ENCODE measurements at regions not wholly inside any gene's neighbourhood (a gene's known extent, or its start where the extent isn't known, plus 50 kb on each side); places are given as distances from the start of the nearest gene placed in this dataset.
A peak's percentile ranks its signal among the peaks of the same experiment; 100 is the strongest.

GRCh38 chr12:107394693-107395092 is 290.9 kb upstream of the PWP1 start:
- WGBS, result 52% methylated on average over 3 of the region's 3 CpGs
- no peak for ATAC-seq
- H3K9me3 ChIP-seq (ENCODE audit: control insufficient read depth, low read length), result no peaks in the 10 kb centered on the region

DNA sequence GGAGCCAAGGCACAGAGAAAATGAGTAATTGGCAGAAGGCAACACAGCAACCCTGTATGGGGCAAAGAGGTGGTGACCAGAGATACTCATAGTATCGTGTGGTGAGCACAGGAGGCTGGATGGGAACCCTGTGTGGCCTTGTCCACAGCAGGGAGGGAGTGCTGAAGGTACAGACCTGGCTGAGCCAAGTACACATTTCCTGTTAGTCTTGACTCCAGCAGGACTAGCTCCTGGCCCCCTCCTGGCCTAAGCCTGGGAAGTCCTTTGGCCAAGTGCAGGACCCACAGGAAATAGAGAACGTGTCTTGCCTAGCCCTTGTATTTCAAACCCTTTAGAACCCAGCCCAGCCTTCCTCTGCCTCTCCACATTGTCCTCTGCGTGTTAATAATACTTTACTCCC is 289.8 kb upstream of the PWP1 start:
- no peak for ATAC-seq
- Histone ChIP-seq H3K4me1 (ENCODE audit: control insufficient read depth, insufficient read depth, low read length) (no peaks in the 10 kb centered on the region), H3K27ac (ENCODE audit: low read length) (no peak overlapping the region), H3K4me3 (ENCODE audit: low read length) (no peak overlapping the region), H3K27me3 (ENCODE audit: control insufficient read depth, insufficient read depth) (no peaks in the 10 kb centered on the region), H3K9me3 (ENCODE audit: control insufficient read depth, low read length) (no peaks in the 10 kb centered on the region)
- no peak for DNase-seq
- intact Hi-C loops (cut with DNase I), result no loop called here
- 45% methylated on average over 3 of the region's 3 CpGs for WGBS

More at GRCh38 chr12:107394693-107395092, 290.9 kb upstream of the PWP1 start:
- H3K27me3 ChIP-seq (ENCODE audit: control insufficient read depth, insufficient read depth), result no peaks in the 10 kb centered on the region
- no peak overlapping the region for H3K4me3 ChIP-seq (ENCODE audit: low read length)
- no peaks in the 10 kb centered on the region for H3K4me1 ChIP-seq (ENCODE audit: control insufficient read depth, insufficient read depth, low read length)
- intact Hi-C loops (cut with DNase I), result no loop called here
- DNase-seq, result no peak
- no peak overlapping the region for H3K27ac ChIP-seq (ENCODE audit: low read length)

DNA sequence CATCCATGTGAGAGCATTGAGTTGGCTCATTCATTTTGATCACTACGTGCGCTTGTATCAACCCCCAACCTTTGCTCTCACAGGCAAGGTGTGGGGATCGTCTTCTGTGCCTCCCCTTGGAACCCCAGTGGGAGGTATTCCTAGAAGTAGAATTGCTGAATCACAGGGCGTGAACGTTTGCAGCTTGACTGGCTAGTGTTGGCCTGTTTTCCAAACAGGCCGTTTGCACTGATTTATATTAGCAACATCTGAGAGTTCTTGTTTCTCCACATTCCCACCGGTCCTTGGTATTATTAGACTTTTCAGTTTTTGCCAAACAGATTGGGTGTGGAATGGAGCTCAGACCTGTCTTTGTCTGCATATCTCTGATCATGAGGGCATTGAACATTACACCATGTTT is 288.6 kb upstream of the PWP1 start:
- intact Hi-C loops (cut with DNase I), result no loop called here
- no peak for ATAC-seq
- 67% methylated on average over 7 of the region's 7 CpGs for WGBS

DNA sequence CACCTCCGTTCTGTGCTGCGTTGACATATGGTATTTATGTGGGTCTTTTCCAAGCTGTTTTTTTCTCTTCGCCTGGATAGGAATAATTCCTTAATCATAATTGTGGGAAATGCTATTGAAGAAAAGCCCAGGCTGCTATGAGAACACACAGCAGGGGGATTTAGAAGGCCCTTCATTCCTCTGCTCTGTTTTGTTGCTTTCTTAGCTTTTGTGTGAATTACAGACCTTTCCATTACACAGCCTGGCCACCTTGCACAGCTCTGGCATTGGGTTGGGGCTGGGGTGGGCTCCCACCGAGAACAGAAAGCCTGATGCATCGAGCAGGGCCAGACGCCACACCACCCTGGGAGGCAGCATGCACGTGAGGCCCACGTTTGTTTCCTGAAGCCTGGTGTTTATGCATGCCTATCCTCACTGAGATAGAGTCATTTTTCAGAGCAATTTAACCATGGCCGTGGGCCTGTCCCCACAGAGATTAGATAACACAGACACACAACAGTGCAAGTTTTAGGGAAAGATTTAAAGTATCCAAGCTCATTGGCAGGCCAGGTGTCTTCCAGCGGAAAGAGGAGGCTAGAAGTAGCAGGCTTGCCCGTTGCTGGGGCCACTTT is 287.6 kb upstream of the PWP1 start:
- no peak overlapping the region for H3K4me3 ChIP-seq (ENCODE audit: low read length)
- H3K4me1 ChIP-seq (ENCODE audit: control insufficient read depth, insufficient read depth, low read length), result no peaks in the 10 kb centered on the region

More for the DNA sequence above, 288.6 kb upstream of the PWP1 start:
- Histone ChIP-seq H3K27me3 (ENCODE audit: control insufficient read depth, insufficient read depth) (no peaks in the 10 kb centered on the region), H3K4me3 (ENCODE audit: low read length) (no peak overlapping the region), H3K4me1 (ENCODE audit: control insufficient read depth, insufficient read depth, low read length) (no peaks in the 10 kb centered on the region), H3K9me3 (ENCODE audit: control insufficient read depth, low read length) (no peaks in the 10 kb centered on the region), H3K27ac (ENCODE audit: low read length) (no peak overlapping the region)
- DNase-seq, result no peak

DNA sequence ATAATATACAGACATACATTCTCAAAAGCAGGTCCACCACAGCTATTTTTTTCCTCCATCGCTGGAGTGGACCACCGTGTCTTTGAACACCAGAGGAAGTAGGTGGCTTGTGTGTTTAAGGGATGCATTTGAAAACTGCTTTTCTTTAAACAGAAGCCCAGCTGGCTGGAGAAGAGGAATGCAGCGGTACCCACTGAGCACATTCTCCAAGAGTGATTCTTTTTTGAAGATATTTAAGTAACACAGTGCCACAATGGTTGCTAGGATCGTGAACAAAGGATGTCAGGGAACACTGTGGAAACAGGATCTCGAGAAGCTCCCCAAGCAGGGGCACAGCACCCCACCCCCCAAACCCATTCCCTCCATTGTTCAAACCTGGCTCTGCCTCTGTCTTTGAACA is 286.6 kb upstream of the PWP1 start:
- H3K9me3 ChIP-seq (ENCODE audit: control insufficient read depth, low read length), result no peaks in the 10 kb centered on the region
- DNase-seq (no peak), ATAC-seq (no peak)
- H3K27ac ChIP-seq (ENCODE audit: low read length), result no peak overlapping the region
- no peaks in the 10 kb centered on the region for H3K4me1 ChIP-seq (ENCODE audit: control insufficient read depth, insufficient read depth, low read length)
- H3K27me3 ChIP-seq (ENCODE audit: control insufficient read depth, insufficient read depth), result no peaks in the 10 kb centered on the region
- no peak overlapping the region for H3K4me3 ChIP-seq (ENCODE audit: low read length)
- intact Hi-C loops (cut with DNase I), result no loop called here
- 72% methylated on average over 5 of the region's 5 CpGs for WGBS

More for the DNA sequence above, 287.6 kb upstream of the PWP1 start:
- intact Hi-C loops (cut with DNase I), result no loop called here
- WGBS, result 68% methylated on average over 11 of the region's 11 CpGs
- no peak for ATAC-seq
- H3K9me3 ChIP-seq (ENCODE audit: control insufficient read depth, low read length), result no peaks in the 10 kb centered on the region
- no peak for DNase-seq
- no peaks in the 10 kb centered on the region for H3K27me3 ChIP-seq (ENCODE audit: control insufficient read depth, insufficient read depth)
- no peak overlapping the region for H3K27ac ChIP-seq (ENCODE audit: low read length)

DNA sequence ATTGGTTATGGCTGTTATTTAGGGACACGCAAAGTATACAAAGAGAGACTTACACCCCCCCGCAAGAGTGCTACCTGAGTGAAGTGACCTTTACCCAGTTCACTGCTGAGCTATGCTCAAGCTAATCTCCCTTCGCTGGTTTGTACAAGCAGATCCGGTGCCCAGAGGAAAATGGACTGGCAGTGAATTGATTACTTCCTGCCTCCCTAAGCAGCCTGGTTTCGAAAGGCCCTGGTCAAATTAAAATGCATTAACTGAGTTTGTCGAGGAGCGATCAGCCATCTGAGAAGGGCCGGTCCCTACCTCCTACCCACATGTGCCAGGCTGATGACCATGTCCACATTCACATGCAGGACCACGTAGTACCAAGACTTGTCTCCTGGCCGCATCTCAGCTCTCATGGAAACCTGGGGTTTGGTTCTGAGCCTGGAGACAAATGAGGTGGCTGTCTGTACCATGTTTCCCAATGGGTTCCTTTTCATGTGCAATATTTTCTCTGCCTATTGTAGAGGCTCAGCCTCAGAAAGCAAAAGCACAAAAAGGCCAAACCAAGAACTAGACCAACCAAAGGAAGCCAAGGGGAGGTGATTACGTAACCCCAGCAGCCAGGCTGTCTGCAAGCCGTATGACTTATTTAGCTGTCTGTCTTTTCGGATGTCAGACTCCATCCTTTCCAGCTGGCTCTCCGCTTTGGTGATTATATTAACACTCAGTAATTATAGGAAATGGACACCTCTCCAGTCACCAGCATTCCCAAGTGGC is 284.7 kb upstream of the PWP1 start:
- ATAC-seq (peak in 1 of 2 donors; percentile 62), DNase-seq (peak in 2 of 3 donors; percentile 42 to 62)
- intact Hi-C loops (cut with DNase I), result loop anchor here in 3 of 4 donors (10.0 kb wide), 2 partner anchors 204 to 266 kb away; no protein-coding TSS in a partner anchor
- Histone ChIP-seq H3K4me3 (ENCODE audit: low read length) (no peak overlapping the region), H3K9me3 (ENCODE audit: control insufficient read depth, low read length) (no peaks in the 10 kb centered on the region), H3K27ac (ENCODE audit: low read length) (no peak overlapping the region), H3K4me1 (ENCODE audit: control insufficient read depth, insufficient read depth, low read length) (no peaks in the 10 kb centered on the region), H3K27me3 (ENCODE audit: control insufficient read depth, insufficient read depth) (no peaks in the 10 kb centered on the region)
- WGBS, result 68% methylated on average over 14 of the region's 14 CpGs

DNA sequence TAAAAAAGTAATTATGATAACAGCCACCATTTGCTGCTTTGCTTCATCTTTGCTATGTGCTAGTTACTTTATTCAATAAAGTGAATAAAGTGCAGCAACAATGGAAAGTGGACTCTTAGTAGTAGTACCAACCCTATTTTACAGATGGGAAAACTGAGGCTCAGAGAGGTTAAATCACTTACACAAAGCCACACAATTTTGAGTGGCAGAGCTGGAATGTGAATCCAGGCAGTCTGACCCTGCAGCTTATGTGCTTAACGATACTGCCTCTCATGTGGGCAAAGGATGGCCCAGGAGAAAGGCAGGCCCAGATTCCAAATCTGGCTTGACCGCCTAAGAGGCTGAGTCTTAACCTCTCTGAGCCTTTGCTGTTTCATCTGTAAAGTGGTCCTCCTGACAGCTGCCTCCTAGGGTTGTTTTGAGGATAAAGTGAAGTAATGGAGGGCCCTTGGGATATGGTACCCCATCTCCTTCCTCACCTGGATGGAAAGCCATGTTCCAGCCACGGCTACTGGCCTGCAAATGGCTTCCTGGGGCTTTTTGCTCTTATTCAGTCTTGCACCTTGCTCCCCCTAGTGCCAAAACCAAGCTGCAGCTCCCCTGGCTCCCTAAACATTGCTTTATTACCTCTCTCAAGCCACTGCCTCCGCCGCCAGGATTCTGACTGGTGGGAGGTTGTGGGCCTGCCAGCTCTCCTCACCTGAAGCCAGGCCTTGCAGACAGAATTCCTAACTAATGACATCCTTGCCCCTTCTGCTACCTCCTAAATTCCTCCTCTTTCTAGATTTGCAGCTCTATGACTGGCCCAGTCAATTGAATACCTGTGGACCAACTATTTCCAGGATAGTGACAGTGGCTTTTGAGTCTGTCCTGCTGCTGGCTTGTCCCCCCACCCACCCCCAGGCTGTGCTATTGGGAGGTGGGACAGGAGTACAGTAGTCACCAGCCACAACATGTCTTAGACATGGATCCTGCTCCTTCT is 283.3 kb upstream of the PWP1 start:
- WGBS, result 75% methylated on average over 5 of the region's 5 CpGs

GRCh38 chr12:107404981-107405380 is 280.6 kb upstream of the PWP1 start:
- peak in 1 of 2 donors; percentile 33 for ATAC-seq

More for the DNA sequence above, 283.3 kb upstream of the PWP1 start:
- ATAC-seq (no peak), DNase-seq (peak in 2 of 3 donors; percentile 58 to 61)
- intact Hi-C loops (cut with DNase I), result loop anchor here in 3 of 4 donors (10.0 kb wide), 2 partner anchors 202 to 268 kb away; no protein-coding TSS in a partner anchor
- Histone ChIP-seq H3K27me3 (ENCODE audit: control insufficient read depth, insufficient read depth) (no peaks in the 10 kb centered on the region), H3K9me3 (ENCODE audit: control insufficient read depth, low read length) (no peaks in the 10 kb centered on the region), H3K4me1 (ENCODE audit: control insufficient read depth, insufficient read depth, low read length) (no peaks in the 10 kb centered on the region), H3K27ac (ENCODE audit: low read length) (no peak overlapping the region), H3K4me3 (ENCODE audit: low read length) (no peak overlapping the region)

DNA sequence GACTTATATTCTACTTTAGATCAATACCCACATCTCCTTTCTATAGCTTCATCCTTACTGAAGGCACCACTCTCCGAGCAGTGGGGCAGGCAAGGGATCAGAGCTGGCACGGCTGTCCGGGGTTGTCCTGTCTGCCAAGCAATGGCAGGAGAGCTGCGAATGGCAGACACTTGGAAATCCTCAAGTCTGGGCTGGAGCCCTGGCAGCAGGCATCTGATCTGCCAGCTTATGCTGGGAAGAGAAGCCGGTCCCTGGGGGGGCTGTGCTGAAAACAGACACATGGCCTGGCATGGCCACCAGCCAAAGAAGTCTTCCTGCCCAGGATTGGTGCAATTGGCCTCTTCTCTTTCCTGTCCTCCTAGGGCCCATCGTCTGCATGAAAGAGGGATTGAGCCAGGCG is 280.2 kb upstream of the PWP1 start:
- DNase-seq (peak; percentile 36 to 65 (median 46)), ATAC-seq (peak; percentile 24 to 58)
- Histone ChIP-seq H3K4me1 (ENCODE audit: control insufficient read depth, insufficient read depth, low read length) (no peaks in the 10 kb centered on the region), H3K27me3 (ENCODE audit: control insufficient read depth, insufficient read depth) (no peaks in the 10 kb centered on the region), H3K9me3 (ENCODE audit: control insufficient read depth, low read length) (no peaks in the 10 kb centered on the region), H3K4me3 (ENCODE audit: low read length) (no peak overlapping the region), H3K27ac (ENCODE audit: low read length) (no peak overlapping the region)
- intact Hi-C loops (cut with DNase I), result loop anchor here in 3 of 4 donors (10.0 kb wide), 2 partner anchors 199 to 271 kb away; no protein-coding TSS in a partner anchor
- 63% methylated on average over 7 of the region's 7 CpGs for WGBS

More at GRCh38 chr12:107404981-107405380, 280.6 kb upstream of the PWP1 start:
- Histone ChIP-seq H3K4me1 (ENCODE audit: control insufficient read depth, insufficient read depth, low read length) (no peaks in the 10 kb centered on the region), H3K9me3 (ENCODE audit: control insufficient read depth, low read length) (no peaks in the 10 kb centered on the region), H3K27ac (ENCODE audit: low read length) (no peak overlapping the region), H3K27me3 (ENCODE audit: control insufficient read depth, insufficient read depth) (no peaks in the 10 kb centered on the region), H3K4me3 (ENCODE audit: low read length) (no peak overlapping the region)
- no peak for DNase-seq
- intact Hi-C loops (cut with DNase I), result loop anchor here in 3 of 4 donors (10.0 kb wide), 2 partner anchors 200 to 270 kb away; no protein-coding TSS in a partner anchor
- WGBS, result 55% methylated on average over 4 of the region's 4 CpGs

- intact Hi-C loops (cut with DNase I), result loop anchor here in 3 of 4 donors (10.0 kb wide), 2 partner anchors 198 to 272 kb away; no protein-coding TSS in a partner anchor
- no peak for DNase-seq
- 78% methylated on average over 5 of the region's 5 CpGs for WGBS
Measured at GRCh38 chr12:107406932-107407331, 278.7 kb upstream of the PWP1 start.

More at GRCh38 chr12:107406932-107407331, 278.7 kb upstream of the PWP1 start:
- ATAC-seq, result no peak
- H3K27me3 ChIP-seq (ENCODE audit: control insufficient read depth, insufficient read depth), result no peaks in the 10 kb centered on the region
- H3K4me1 ChIP-seq (ENCODE audit: control insufficient read depth, insufficient read depth, low read length), result no peaks in the 10 kb centered on the region
- H3K27ac ChIP-seq (ENCODE audit: low read length), result no peak overlapping the region
- no peak overlapping the region for H3K4me3 ChIP-seq (ENCODE audit: low read length)
- no peaks in the 10 kb centered on the region for H3K9me3 ChIP-seq (ENCODE audit: control insufficient read depth, low read length)
